Mesendoderm (in vitro differentiated cells): ENCODE measurements at regions not wholly inside any gene's neighbourhood (a gene's known extent, or its start where the extent isn't known, plus 50 kb on each side); places are given as distances from the start of the nearest gene placed in this dataset.

Experiments used
- DNase-seq: peaks from one replicate; pipeline ENCODE4 v3.0.0; 2013
- H2AK5ac ChIP-seq: 2 replicates; pipeline ENCODE4 v1.6.1; 2013; ENCODE audit warnings: low read length, inconsistent platforms
- H2BK120ac ChIP-seq: 2 replicates; pipeline ENCODE4 v1.6.1; 2013; ENCODE audit warnings: low read depth, mild to moderate bottlenecking, low read length, moderate library complexity, mixed read lengths
- H2BK15ac ChIP-seq: replicated peaks from 2 replicates; pipeline ENCODE4 v1.6.1; 2013; ENCODE audit warnings: low read depth, mild to moderate bottlenecking, moderate library complexity
- H2BK5ac ChIP-seq: 2 replicates; pipeline ENCODE4 v1.6.1; 2013; ENCODE audit warnings: low read length, inconsistent platforms
- H3K18ac ChIP-seq: 2 replicates; pipeline ENCODE4 v1.6.1; 2013; ENCODE audit warnings: mild to moderate bottlenecking, low read length, mixed read lengths
- H3K23ac ChIP-seq: one replicate; pipeline ENCODE4 v1.6.1; 2013; ENCODE audit warnings: low read length
- H3K27ac ChIP-seq: 2 replicates; pipeline ENCODE4 v1.5.1; 2013; ENCODE audit warnings: low read depth, mild to moderate bottlenecking, inconsistent platforms, low read length, moderate library complexity
- H3K27me3 ChIP-seq: 2 replicates; pipeline ENCODE4 v1.6.1; 2013; ENCODE audit warnings: low read length, control low read depth, mild to moderate bottlenecking, inconsistent platforms; ENCODE audit not compliant: insufficient read depth, poor library complexity
- H3K36me3 ChIP-seq: 2 replicates; pipeline ENCODE4 v1.6.1; 2013; ENCODE audit warnings: low read length, inconsistent platforms; ENCODE audit not compliant: control insufficient read depth, insufficient read depth
- H3K4ac ChIP-seq: one replicate; pipeline ENCODE4 v1.6.1; 2013; ENCODE audit warnings: low read depth, mild to moderate bottlenecking, low read length, moderate library complexity
- H3K4me1 ChIP-seq: 2 replicates; pipeline ENCODE4 v1.6.1; 2013; ENCODE audit warnings: low read depth, low read length, inconsistent platforms; ENCODE audit not compliant: control insufficient read depth
- H3K4me2 ChIP-seq: 2 replicates; pipeline ENCODE4 v1.6.1; 2013; ENCODE audit warnings: low read length
- H3K4me3 ChIP-seq: 2 replicates; pipeline ENCODE4 v1.5.1; 2013; ENCODE audit warnings: mild to moderate bottlenecking, low read length
- H3K56ac ChIP-seq: one replicate; pipeline ENCODE4 v1.6.1; 2013; ENCODE audit warnings: low read length
- H3K79me1 ChIP-seq: 2 replicates; pipeline ENCODE4 v1.6.1; 2013; ENCODE audit warnings: low read length, inconsistent platforms
- H3K79me2 ChIP-seq: 2 replicates; pipeline ENCODE4 v1.6.1; 2013; ENCODE audit warnings: mild to moderate bottlenecking, low read length; ENCODE audit not compliant: control insufficient read depth, insufficient read depth
- H3K9ac ChIP-seq: 2 replicates; pipeline ENCODE4 v1.6.1; 2013; ENCODE audit warnings: low read length, inconsistent platforms
- H4K5ac ChIP-seq: one replicate; pipeline ENCODE4 v1.6.1; 2013; ENCODE audit warnings: low read length
- H4K8ac ChIP-seq: one replicate; pipeline ENCODE4 v1.6.1; 2013; ENCODE audit warnings: low read depth, mild to moderate bottlenecking, control low read depth, low read length, moderate library complexity
- WGBS: extraction: QIAGEN DNeasy Blood & Tissue Kit; methylation state at CpG from one replicate; pipeline ENCODE4 v1.1.7; 2013; ENCODE audit warnings: low lambda C conversion rate, missing lambda C conversion rate; ENCODE audit not compliant: insufficient coverage; ENCODE audit errors: extremely low coverage; 5-methylcytosine and 5-hydroxymethylcytosine counted together

DNA sequence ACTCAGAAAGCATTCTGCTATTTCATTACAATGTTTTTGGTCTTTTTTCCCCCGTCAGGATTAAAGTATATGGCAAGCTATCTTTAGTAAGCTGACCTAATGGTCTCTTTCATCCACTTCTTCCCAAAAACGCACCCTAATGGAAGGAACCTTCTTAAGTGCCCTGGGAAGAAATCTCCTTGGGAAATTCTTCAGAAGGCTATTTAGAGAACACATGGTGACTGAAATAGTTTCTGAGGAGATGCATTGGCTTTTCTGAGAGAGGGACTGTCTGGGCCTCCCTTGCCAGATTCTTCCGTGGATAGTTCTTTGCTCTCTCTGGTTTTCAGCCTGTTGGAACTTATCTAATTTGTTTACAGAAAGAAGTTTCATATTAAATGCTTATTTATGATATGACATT lies 524.1 kb upstream of the MEF2C start:
- no peaks in the 10 kb centered on the region for H3K79me1 ChIP-seq
- no peaks in the 10 kb centered on the region for H3K36me3 ChIP-seq
- no CpG with 5 or more reads among the region's 3 CpGs for WGBS
- no peak overlapping the region for H2BK120ac ChIP-seq
- H2BK15ac ChIP-seq = no peak overlapping the region
- no peak overlapping the region for H3K4me3 ChIP-seq
- no peaks in the 10 kb centered on the region for H3K27me3 ChIP-seq
- H3K4me2 ChIP-seq = no peak overlapping the region
- H3K23ac ChIP-seq = no peak overlapping the region
- no peak overlapping the region for H4K5ac ChIP-seq
- no peak overlapping the region for H3K9ac ChIP-seq
- H4K8ac ChIP-seq = no peak overlapping the region
- no peak overlapping the region for H3K27ac ChIP-seq
- no peak overlapping the region for H2AK5ac ChIP-seq
- no peaks in the 10 kb centered on the region for H3K79me2 ChIP-seq
- no peaks in the 10 kb centered on the region for H3K4me1 ChIP-seq
- no peak overlapping the region for H3K18ac ChIP-seq
- no peak overlapping the region for H3K56ac ChIP-seq
- no peak for DNase-seq
- no peak overlapping the region for H2BK5ac ChIP-seq
- no peak overlapping the region for H3K4ac ChIP-seq

DNA sequence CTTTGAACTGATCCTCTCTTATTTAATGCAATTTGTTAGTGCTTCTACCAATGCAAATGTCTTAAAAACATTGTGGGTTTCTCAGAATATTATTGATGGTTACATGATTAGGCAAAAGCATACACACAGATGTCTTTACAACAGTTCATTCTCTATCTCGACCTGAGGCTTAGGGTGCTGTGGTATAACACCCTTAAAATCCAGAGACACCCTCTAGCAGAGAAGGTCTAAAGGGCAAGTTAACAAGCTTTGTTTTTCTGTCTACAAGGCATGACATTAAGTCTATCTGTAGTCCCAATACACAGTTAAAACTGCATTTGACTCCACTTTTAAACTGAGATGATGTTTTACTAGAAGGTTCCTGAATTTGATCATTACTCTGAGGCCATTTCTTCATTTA lies 518.7 kb upstream of the MEF2C start:
- Histone ChIP-seq H2BK120ac (no peak overlapping the region), H3K23ac (no peak overlapping the region), H3K4me2 (no peak overlapping the region), H3K18ac (no peak overlapping the region), H2BK5ac (no peak overlapping the region), H3K9ac (no peak overlapping the region), H3K4ac (no peak overlapping the region), H2AK5ac (no peak overlapping the region), H2BK15ac (no peak overlapping the region), H3K79me2 (no peaks in the 10 kb centered on the region), H3K4me3 (no peak overlapping the region), H3K56ac (no peak overlapping the region), H3K4me1 (no peaks in the 10 kb centered on the region), H3K79me1 (no peaks in the 10 kb centered on the region), H3K27ac (no peak overlapping the region), H4K8ac (no peak overlapping the region), H4K5ac (no peak overlapping the region), H3K36me3 (no peaks in the 10 kb centered on the region), H3K27me3 (no peaks in the 10 kb centered on the region)
- no CpG with 5 or more reads among the region's 1 CpG for WGBS
- no peak for DNase-seq

DNA sequence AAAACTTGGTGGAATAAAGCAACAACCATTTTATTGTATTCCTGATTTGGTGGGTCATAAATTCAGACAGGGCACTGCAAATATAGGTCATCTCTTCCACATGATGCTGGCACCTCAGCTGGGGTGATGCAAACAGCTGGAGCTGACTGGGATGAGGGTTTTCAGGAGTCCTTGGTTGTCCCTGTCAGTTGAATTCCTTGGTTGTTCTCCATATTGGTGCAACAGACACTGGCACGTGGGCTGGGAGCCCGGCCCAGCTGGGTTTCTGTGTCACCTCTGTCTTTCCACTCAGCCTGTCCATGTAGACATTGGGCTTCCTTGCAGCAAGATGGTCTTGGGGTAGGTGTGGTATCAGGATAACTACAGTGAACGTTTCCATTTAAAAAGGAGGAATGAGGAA lies 518.0 kb upstream of the MEF2C start:
- Histone ChIP-seq H3K18ac (no peak overlapping the region), H3K4me1 (no peaks in the 10 kb centered on the region), H3K4me2 (no peak overlapping the region), H2AK5ac (no peak overlapping the region), H3K9ac (no peak overlapping the region), H3K36me3 (no peaks in the 10 kb centered on the region), H3K4ac (no peak overlapping the region), H4K5ac (no peak overlapping the region), H3K79me2 (no peaks in the 10 kb centered on the region), H3K4me3 (no peak overlapping the region), H3K27ac (no peak overlapping the region), H2BK15ac (no peak overlapping the region), H3K23ac (no peak overlapping the region), H2BK5ac (no peak overlapping the region), H2BK120ac (no peak overlapping the region), H3K27me3 (no peaks in the 10 kb centered on the region), H3K79me1 (no peaks in the 10 kb centered on the region), H3K56ac (no peak overlapping the region), H4K8ac (no peak overlapping the region)
- DNase-seq = no peak
- no CpG with 5 or more reads among the region's 3 CpGs for WGBS

DNA sequence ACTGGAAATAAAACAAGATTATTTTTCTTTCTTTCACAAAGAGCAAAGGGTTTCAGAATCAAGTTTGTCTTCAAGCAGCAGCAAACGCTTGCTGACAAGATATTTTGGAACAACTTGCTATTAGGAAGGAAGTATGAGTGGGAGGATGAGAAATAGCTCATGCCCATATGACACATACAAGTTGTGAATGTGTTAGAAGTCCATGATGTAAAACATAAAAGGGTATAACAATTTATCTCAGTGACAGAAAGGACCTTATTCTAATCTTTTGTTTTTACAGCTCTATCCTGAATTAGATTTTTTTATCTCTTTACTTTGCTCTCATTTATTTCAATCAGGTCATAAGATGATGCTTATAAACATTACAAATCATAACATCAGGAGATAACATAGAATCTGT lies 516.6 kb upstream of the MEF2C start:
- WGBS = no CpG with 5 or more reads among the region's 1 CpG
- no peak overlapping the region for H3K9ac ChIP-seq
- no peak overlapping the region for H3K27ac ChIP-seq
- H2AK5ac ChIP-seq = no peak overlapping the region
- no peak overlapping the region for H2BK5ac ChIP-seq
- no peak overlapping the region for H4K8ac ChIP-seq
- no peak overlapping the region for H2BK120ac ChIP-seq
- no peak overlapping the region for H3K23ac ChIP-seq
- no peak overlapping the region for H3K4me2 ChIP-seq
- no peaks in the 10 kb centered on the region for H3K79me1 ChIP-seq
- no peak for DNase-seq
- H3K4me1 ChIP-seq = no peaks in the 10 kb centered on the region
- H3K36me3 ChIP-seq = no peaks in the 10 kb centered on the region
- no peaks in the 10 kb centered on the region for H3K27me3 ChIP-seq
- no peak overlapping the region for H4K5ac ChIP-seq
- no peaks in the 10 kb centered on the region for H3K79me2 ChIP-seq
- H3K4ac ChIP-seq = no peak overlapping the region
- no peak overlapping the region for H2BK15ac ChIP-seq
- H3K56ac ChIP-seq = no peak overlapping the region
- H3K4me3 ChIP-seq = no peak overlapping the region
- H3K18ac ChIP-seq = no peak overlapping the region

DNA sequence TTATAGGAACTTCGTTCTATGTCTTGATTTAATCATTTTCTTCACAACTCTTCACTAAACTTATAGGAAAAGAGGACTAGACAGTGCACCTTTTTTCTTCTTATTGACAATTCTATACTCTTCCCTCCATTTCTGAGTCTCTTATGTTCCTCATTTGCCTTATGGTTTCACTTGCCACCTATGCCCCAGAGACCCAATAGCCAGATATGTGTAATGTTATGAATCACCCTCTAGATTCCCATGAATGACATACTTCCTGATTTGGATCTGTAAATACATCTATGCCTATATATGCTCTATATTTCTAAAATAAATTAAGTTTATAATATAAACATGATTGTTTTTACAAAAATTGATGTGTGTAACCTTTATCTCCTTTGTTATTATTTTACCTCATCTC lies 514.1 kb upstream of the MEF2C start:
- no peak for DNase-seq
- no peaks in the 10 kb centered on the region for H3K27me3 ChIP-seq
- no peaks in the 10 kb centered on the region for H3K79me1 ChIP-seq
- no peak overlapping the region for H3K56ac ChIP-seq
- no peaks in the 10 kb centered on the region for H3K36me3 ChIP-seq
- H4K8ac ChIP-seq = no peak overlapping the region
- H3K4me2 ChIP-seq = no peak overlapping the region
- H2BK15ac ChIP-seq = no peak overlapping the region
- H2AK5ac ChIP-seq = no peak overlapping the region
- no peak overlapping the region for H3K23ac ChIP-seq
- H2BK5ac ChIP-seq = no peak overlapping the region
- H3K27ac ChIP-seq = no peak overlapping the region
- H3K4me3 ChIP-seq = no peak overlapping the region
- no peak overlapping the region for H3K9ac ChIP-seq
- no peaks in the 10 kb centered on the region for H3K79me2 ChIP-seq
- H4K5ac ChIP-seq = no peak overlapping the region
- no peak overlapping the region for H3K18ac ChIP-seq
- H3K4me1 ChIP-seq = no peaks in the 10 kb centered on the region
- H2BK120ac ChIP-seq = no peak overlapping the region
- no peak overlapping the region for H3K4ac ChIP-seq
- no CpG with 5 or more reads among the region's 1 CpG for WGBS

DNA sequence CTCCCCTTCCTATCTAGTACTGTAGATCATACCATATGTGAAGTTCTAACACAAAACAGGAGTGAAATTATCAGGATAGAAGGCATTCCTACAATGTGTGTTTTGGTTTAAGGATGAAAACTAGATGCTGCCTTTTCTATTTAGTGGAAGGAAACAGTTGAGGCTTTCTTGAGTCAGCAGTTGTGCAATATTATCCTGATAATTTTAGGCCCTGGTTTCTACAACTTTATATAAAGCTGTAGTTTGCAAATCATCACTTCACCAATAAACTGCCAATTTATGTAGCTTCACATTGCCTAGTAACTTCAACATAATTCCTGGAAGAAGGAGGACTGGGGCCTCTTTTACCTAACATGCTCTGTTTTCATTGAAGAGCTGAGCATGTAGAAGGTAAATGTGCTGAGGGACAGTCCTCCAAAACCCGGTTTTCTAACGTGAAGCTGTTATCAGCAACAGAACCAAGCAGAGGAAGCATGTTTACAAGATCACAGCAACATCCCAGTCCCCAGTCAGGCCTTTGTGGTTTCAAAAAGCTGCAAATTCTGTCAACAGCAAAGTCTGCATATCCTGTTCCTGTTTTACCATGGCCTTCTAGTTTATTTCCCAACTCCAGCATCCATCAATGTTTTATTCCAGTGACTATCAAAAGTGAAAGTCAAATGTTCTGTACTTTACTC lies 513.4 kb upstream of the MEF2C start:
- no peak overlapping the region for H3K18ac ChIP-seq
- no peaks in the 10 kb centered on the region for H3K4me1 ChIP-seq
- DNase-seq = peak; percentile 22
- H2BK15ac ChIP-seq = no peak overlapping the region
- H4K8ac ChIP-seq = no peak overlapping the region
- H2BK120ac ChIP-seq = no peak overlapping the region
- no peaks in the 10 kb centered on the region for H3K79me1 ChIP-seq
- H3K79me2 ChIP-seq = no peaks in the 10 kb centered on the region
- no peak overlapping the region for H3K4me2 ChIP-seq
- no peak overlapping the region for H3K23ac ChIP-seq
- H4K5ac ChIP-seq = no peak overlapping the region
- H2AK5ac ChIP-seq = no peak overlapping the region
- H3K36me3 ChIP-seq = no peaks in the 10 kb centered on the region
- no peak overlapping the region for H2BK5ac ChIP-seq
- H3K27ac ChIP-seq = no peak overlapping the region
- H3K56ac ChIP-seq = no peak overlapping the region
- H3K9ac ChIP-seq = no peak overlapping the region
- WGBS = no CpG with 5 or more reads among the region's 2 CpGs
- H3K4ac ChIP-seq = no peak overlapping the region
- H3K4me3 ChIP-seq = no peak overlapping the region
- H3K27me3 ChIP-seq = no peaks in the 10 kb centered on the region
